NCI-H2081 treated with DMSO at 0.1 percent for 48 hours (cell line): ENCODE measurements at regions not wholly inside any gene's neighbourhood (a gene's known extent, or its start where the extent isn't known, plus 50 kb on each side); places are given as distances from the start of the nearest gene placed in this dataset.
"Not testable (repeated sequence)": the region's sequence is repeated elsewhere in the genome, so short reads cannot be mapped to it uniquely, and the experiment has no call there.

Source experiments
- DNase-seq: peaks from one replicate; lab custom pipeline; 2025; lab: John Stamatoyannopoulos, UW

DNA sequence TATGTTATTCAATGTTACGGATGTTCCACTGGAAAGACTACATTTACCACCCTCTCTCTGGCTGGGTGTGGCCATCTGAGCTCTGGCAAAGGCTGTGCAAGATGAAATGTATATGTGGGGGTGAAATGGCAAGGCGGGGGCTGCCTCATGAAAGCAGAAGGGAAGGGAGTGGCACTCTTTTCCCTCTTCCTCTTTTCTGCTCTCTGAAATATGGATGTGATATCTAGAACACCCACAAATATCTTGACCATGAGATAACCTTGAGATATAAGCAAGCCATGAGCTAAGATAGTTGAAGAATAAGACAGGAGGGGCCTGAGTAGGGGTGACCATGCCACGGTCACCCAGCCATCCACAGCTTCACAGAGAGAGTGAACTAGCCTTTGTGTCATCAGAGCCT, 367.8 kb upstream of the ID2 start:
- DNase-seq, result no peak

DNA sequence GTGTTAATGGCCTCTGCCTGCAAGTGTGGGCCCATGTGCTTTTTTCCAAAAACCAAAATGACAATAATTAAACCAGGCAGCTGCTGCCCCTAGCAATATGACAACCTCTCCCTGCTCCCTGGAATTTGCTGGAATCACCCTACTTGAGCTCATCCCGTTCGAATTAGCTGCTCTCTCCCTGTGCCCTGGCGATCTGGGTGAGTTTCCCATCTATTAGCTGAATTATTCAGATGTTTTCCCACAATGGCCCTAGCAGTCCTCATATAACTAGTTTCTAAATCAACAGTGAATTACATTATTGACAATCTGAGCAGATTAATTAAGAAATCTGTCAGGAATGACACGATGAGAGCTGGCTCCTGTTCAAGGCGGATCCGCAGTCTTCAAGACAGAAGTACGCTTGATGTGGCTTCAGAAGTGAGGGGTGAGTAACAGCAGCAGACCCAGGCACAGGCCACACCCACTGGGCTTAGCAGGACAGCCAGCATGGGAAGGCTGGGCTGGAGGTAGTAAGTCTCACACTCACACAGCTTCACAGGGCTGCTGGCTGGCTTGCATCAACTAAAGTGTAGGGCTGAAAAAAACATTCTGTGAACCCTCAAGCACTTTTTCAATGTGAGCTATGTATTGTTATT, 366.2 kb upstream of the ID2 start:
- DNase-seq, result no peak

DNA sequence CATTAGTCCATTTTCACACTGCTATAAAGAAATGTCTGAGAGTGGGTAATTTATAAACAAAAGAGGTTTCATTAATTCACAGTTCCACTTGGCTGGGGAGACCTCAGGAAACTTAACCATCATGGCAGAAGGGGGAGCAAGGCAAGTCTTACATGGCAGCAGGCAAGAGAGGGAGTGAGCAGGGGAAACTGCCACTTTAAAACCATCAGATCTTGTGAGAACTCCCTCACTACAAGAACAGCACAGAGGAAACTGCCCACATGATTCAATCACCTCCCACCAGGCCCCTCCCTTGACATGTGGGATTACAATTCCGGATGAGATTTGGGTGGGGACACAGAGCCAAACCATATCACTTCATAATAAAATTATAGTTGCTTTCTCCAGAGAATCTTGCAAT, 365.5 kb upstream of the ID2 start:
- DNase-seq, result no peak

DNA sequence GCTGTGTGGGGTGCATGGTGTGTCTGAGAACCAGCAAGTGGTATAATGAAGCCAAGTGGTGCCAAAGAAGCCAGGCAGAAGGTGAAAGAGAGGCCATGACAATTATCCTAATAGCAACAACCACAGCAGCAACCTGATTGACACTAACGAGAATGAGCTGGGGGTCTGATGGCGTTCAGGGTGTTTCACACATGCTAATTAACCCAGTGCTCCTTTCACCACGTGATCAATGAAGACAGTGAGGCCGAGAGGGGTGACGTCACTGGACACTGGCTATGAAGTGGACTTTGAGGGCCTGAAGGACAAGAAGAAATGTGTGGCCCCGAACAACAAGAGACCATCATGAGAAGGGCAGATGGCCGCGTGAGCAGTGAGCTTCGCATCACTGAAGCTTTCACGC, 364.4 kb upstream of the ID2 start:
- DNase-seq, result no peak

DNA sequence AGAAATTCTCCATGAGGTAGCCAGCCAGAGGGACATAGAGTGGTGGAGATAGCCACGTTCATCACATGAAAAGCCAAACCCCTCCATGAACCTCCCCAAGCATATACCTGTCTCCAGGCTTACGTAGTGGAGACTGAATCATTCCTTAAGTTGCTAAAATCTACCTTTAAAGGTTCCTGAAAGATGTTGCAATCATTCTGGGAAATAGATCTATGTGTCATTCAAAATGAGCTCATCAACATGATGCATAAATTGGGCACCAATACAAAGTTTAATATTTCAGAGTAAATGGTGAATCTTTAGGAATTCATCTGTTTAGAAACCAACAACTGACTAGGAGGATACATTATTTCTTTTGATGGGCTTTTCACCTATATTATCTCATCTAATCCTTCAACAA, 362.6 kb upstream of the ID2 start:
- no peak for DNase-seq

DNA sequence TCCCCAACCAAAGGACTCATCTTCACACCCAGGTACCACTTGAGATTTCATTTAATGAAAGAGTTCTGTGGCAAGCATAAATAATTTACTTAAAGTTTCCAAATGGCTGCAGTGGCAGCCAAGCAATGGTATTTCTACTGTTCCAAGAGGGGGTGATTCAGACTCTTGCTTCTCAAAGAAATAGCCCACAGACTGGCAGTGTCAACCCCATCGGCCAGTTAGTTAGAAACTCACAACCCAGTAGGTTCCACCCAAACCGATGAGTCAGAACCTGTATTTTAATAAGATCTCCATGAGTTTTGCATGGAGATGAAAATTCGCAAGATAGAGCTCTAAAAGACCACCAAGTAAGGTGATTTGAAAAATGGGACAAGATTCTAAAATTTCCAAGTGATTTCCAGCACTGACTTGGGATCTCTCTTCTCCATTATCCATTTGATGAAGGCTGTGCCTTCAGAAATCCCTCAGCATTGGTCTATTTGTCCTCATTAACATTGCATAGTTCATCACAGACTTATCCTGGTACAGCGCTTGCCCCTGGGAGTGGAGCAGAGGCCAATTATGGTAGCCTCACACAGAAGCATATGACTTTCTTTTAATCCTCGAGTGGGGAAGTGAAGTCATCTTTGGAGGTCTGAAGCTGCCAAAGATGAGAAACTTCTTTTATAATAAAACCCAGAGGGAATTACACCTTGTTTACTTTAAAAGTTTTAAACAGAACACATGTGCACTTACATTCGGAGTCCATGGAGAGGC, 361.4 kb upstream of the ID2 start:
- no peak for DNase-seq

DNA sequence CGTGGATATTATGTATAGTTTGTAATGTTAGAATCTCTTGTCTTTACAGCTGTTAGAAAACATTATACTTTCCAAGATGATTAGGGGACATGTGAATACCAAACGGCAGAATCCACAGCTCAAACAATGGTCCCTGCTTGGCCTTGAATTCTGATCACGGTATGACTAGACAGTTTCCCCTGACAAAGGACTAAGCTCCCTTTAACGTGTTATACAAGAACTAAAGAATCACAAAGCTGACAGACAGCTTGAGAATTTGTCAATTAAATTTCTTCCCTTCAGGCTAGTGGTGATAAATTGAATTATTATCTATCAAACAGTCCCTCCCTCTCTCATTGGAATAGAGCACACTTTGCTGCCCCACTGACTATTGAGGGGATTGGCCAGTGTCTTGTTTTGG, 359.2 kb upstream of the ID2 start:
- DNase-seq, result no peak

DNA sequence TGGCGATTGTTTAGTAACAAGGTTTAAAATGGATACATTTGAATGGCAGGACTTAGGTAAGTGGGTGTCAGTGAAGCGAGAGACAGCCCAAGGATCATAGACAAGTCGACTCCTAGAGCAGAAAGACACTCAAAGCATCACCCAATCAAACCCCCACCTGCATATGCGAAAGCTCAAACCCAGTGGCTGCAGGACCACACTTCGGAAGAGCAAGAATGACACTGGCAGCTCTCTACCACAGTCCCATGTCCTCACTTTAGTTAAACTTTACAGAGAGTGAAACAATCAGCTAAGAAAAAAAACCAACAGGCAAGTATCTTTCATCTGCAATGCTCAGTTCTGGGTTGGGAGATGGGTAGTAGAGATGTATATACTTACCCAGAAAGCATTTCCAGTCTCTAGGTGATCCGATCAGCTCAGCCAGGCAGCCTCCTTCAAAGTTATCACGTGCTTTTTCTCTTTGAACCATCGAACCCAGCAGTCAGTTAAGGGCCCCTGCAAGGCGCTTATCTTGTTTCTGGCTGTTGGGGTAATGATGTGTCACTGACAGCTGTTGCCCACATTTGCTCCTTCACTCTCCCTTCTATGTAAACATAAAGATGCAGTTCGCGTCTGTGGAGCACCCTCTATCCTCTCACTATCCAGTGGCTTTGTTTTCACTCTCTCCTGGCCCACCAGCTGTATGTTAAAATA, 357.5 kb upstream of the ID2 start:
- no peak for DNase-seq

DNA sequence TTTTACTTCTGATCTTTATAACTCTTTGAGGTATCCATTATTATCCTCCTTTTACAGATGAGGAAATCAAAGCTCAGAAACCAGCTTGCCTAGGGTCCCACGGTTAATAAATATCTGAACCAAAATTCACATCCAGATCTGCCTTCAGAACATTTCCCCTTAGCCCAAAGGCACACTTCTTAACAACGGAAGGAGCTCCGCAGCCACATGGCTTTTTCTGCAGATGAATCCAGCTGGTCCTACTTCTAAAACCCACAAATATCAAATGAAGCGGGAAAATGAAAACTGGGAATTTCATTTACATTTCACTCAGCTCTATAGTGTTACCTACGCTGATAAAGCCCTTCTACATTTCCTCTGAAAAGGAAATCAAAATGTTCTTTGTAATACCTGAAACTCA, 357.0 kb upstream of the ID2 start:
- DNase-seq, result no peak

DNA sequence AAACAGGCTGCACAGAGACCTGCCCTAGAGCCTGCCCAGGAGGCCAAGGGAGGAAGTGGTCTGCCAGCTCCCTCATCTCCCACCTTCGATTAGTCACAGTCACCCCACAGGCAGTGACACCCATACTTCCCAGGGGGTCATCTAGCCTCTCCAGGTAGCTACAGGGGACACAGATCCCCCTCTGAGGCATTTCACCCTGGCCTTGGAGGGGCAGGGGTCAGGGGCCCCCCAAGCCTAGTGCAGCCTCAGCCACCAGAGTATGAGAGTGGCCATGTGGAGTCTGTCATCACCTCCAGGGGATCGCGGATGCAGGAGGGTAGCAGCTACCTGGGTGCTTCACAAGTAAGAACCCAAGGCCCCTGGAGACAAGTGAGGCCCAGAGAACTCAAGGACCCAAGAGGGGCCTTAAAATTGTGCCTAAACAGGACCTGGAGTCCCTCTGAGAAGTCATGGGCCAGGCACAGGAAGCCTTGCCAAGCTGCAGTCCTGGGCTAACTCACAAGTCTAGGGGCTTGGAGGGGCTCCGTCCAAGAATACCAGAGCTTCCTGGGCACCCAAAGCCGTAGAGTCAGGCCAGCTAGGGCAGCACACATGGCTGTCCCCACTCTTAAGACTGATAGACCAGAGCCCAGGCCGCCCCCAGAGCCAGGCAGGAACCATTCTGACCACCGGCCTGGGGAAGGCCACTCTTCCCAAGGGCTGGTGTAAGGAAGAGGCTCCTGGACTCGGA, 354.3 kb upstream of the ID2 start:
- no peak for DNase-seq

DNA sequence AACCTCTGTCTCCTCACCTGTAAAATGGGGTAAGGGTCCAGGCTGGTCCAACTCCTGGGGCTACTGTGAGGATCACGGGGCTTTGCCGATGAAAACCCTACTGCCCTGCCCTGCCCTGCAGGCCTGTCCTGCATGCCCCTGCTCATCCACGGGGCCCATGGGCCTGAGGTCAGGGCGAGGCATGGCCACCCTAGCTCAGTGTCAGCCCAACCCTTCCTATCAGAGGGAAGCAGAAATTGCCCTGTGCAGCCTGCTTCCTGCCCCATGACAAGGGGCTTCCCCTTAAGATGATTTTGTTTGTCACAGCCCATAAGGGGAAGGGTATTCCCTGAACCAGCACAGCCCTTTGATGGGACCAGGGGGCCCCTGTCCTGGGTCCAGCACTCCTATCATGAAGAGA, 353.6 kb upstream of the ID2 start:
- no peak for DNase-seq

DNA sequence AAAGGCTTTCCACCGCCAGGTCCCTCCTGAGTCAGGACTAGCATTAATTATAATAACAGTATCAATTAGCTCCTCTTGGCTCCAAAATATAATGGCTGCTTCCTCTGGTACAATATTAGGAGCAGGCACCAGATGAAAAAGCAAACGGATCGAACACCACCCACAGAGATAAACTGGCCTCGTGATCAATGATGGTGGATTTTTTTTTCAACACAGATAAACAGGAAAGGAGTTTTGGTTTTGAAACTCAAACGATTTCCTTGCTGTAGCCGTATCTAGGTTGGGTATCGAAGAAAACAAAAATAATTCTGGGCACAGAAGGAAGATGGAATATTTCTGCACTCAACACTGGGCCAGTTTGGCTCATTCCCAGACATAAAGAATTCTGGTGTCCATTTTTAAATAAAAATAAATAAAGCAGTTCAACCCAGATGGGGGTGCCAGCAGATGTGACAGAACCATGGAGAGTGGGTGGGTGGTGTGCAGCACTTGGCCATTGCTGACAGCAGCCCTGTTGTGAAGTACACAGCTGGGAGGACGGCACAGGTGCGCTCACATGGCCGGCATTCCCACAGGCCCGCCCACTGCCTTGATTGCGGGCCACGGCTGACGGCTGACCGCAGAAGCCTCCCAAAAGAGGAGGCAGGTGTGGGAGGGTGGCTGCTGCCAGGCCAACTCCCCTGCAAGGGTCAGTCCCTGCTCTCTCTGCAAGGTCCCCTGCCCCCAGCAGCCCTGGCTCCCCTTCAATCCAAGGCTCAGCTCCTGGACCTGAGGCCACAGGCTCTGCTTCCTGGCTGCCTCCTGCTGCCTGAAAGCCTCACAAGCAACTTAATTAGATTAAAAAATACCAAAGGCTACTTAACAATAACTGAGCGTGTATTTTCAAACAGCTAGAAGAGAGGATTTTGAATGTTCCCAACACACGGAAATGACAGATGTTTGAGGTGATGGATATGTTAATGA, 351.9 kb upstream of the ID2 start:
- no peak for DNase-seq

DNA sequence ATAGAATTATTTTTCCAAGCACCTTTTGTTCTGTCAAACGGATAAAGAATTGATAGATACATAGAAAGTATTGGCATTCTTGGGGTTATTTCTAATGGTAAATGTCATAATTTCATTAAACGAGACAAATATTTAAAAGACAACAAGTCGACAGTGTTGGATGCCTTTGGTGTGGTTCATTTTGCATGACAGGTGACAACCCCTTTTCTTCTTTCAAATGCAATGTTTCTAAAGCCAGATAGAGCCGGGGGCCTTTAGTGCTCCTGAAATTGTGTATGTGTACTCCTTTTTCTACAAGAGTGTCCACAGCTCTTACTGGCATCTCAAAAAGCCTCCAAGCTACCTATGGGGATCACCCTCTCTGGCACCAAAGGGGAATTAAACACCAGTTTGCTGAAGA, 350.8 kb upstream of the ID2 start:
- no peak for DNase-seq

DNA sequence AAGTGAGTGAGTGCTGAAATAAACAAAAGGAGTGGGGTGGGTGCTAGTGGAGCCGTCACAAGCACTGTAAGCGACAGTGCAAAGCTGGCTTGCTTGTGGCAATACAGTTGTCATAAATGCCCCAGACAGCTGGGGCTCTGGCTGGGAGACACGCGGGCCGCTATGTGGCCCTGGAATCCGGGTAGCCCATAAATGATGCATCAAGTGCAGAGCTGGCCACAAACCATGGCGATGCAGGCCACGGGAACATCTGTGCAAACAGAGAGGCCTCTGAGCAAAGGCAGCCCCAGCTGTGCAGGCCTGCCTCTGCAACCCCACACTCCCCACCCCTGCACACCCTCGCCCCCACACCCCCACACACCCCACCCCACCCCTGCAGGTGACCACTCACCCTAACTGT, 349.2 kb upstream of the ID2 start:
- no peak for DNase-seq

DNA sequence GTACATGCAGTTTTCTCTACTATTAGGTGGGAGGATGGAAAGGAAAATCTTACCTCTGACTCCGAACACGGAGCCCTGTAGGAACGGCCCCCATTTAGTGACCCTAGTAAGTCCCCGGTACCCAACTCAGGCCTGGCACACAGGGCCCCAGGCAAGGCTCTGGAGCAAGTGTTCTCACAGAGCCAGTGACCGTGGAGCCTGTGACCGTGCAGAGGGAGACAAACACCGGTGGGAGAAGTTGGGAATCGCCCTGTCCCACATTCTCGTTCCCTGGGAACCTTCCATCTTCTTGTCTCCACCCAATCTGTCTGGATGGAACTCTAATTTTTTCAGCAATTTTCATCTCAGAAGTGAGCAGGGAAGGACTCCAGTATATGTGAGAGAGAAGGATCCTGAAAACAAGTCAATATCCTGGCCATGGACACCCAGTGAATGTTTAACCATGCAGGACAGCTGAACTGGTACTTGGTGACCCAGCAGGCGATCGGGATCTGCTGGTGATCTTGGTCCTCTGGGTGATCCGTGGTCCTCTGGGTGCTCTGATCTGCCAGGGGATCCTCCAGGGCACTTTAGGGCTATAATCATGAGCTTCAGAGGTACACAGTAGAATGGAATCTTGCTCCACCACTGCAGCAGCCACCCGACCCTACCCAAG, 348.6 kb upstream of the ID2 start:
- no peak for DNase-seq

DNA sequence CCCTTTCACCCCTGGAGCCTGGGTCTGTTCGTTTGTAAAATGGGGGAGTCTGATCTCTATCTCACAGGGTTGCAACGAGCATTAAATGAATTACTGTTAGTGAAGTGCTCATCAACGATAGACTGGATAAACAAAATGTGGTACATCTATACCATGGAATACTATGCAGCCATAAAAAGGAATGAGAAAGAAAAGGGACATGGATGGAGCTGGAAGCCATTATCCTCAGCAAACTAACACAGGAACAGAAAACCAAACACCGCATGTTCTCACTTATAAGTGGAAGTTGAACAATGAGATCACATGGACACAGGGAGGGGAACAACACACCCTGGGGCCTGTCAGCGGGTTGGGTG, 348.0 kb upstream of the ID2 start:
- DNase-seq, result not testable (repeated sequence)

DNA sequence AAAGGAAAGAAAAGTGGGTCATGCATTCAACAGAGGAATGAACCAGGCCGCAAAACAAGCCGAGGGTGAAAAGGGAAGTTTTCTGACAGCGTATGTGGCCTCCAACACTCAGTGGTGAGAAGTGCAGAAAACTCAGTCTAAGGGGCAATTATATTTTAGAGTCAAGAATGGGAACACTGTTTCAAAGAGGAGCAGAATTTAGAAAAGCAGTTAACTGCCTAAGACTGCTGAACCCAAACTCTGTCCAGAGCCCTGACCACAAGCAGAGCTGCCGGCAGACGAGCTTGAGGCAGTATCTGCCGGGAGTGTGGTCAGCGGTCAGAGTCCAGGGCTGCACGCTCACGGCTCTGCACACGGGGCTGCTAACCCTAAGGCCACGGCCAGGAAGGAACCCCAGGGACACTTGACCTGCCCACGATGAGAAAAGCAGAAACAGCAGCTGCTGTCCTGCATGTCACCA, 347.0 kb upstream of the ID2 start:
- no peak for DNase-seq

DNA sequence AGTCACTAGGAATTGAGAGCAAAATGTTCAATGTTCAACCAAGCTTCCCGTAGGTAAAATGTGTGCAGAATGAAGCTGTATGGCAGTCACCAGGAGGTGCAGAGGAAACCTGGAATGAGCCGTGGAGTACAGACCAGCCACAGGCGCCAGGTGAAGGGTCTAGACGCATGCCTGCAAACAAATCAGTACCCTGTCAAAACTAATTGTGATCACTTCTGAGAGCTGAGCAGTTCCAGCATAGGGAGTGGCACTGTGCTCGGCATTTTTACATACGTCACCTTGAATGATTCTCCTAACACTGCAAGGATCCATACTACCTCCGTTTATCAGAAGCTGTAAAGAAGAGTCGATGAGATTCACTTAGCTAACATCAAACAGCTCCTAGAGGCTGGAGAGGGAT, 346.1 kb upstream of the ID2 start:
- DNase-seq, result no peak

DNA sequence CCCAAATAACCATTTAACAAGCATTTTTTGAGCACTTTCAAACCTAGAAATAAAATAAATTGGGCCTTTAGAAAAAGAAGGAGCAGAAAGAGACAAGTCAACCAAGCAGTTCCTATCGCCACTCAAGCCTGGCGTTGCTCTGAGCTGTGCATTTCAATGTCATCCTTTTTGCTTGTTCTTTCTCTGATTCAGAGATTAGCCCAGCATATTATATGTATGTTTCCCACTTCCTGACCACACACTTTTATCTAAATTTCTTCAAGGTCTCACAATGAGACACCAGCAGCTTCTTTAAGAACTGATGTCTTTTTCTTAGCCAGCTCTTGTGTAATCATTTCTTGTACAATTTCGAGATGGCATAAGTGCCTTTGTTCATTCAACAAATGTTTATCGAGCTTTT, 344.5 kb upstream of the ID2 start:
- DNase-seq, result no peak

DNA sequence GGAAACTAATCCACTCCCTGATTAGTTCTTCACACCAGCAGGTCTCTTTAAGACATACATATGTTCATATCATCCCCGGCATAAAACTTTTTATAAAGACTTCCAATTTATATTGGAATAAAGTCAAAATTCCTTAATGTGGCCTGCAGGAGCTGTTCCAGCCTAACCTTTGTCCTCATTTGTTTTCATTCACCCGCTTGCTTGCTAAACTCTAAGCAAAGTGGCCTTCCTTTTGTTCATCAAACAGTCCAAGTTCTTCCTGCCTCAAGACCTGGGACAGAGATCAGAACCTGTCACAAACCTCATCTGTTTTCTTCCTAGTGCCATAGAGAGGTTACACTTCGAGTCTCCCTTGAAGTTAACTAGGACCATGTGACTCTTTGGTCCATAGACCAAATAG, 339.4 kb upstream of the ID2 start:
- no peak for DNase-seq

DNA sequence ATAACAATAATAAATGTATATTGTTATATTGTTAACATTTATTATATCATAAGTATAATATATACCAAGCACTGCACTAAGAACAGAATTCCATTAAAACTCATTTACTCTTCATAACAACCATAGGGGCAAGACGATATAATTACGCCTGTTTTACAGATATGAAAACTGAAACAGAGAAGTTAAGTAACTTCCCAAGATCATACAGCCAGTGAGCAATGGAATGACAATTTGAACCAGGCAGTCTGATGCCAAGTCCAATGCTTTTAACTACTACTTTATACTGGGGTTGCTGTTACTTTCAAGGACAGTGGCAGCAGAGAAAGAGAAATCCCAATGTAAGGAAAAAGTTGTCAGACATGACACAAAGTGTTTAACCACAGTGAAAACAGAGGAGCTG, 338.8 kb upstream of the ID2 start:
- DNase-seq, result no peak
